GM12891 (cell line): ENCODE measurements at regions not wholly inside any gene's neighbourhood (a gene's known extent, or its start where the extent isn't known, plus 50 kb on each side); places are given as distances from the start of the nearest gene placed in this dataset.

Source experiments
- PAX5 ChIP-seq: IDR thresholded peaks from 2 replicates; pipeline ENCODE4 v1.6.1; 2011; ENCODE audit warnings: low read length, moderate library complexity, mild to moderate bottlenecking; ENCODE audit not compliant: insufficient read depth, severe bottlenecking
- POLR2A ChIP-seq: IDR thresholded peaks from 2 replicates; pipeline ENCODE4 v1.6.1; 2011; ENCODE audit warnings: low read depth, low read length, control low read depth
- POLR2AphosphoS5 ChIP-seq: IDR thresholded peaks from 2 replicates; pipeline ENCODE4 v1.6.1; 2011; ENCODE audit warnings: low read depth, low read length, control low read depth
- POU2F2 ChIP-seq: IDR thresholded peaks from 2 replicates; pipeline ENCODE4 v1.6.1; 2011; ENCODE audit warnings: low read depth, mild to moderate bottlenecking, control low read depth, low read length, moderate library complexity
- SPI1 ChIP-seq: IDR thresholded peaks from 2 replicates; pipeline ENCODE4 v1.6.1; 2011; ENCODE audit warnings: low read depth, low read length, control low read depth
- TAF1 ChIP-seq: IDR thresholded peaks from 2 replicates; pipeline ENCODE4 v1.6.1; 2011; ENCODE audit warnings: low read depth, low read length, control low read depth

DNA sequence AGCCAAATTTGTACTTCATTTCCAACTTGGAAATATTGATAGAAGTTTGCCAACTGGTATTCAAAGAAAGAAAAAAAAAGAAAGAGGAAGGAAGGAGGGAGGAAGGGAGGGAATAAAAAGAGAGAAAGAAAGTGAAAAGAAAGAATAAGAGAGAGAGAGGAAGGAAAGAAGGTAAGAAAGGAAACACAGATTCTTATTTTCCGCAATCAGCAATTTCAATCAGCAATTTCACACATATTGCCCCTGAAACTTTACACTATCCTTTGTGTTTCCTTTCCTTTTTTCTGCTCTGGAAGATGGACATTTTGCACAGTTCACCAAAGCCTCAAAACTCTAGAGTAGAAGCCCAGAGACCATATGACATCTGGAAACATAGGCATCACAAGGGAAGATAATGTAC lies 888.1 kb downstream of the REEP3 start:
- TF ChIP-seq POLR2A (no peak), TAF1 (no peak), POLR2AphosphoS5 (no peak), SPI1 (no peak), POU2F2 (no peak), PAX5 (no peak)
